HG03060 (cell line): ENCODE measurements at regions not wholly inside any gene's neighbourhood (a gene's known extent, or its start where the extent isn't known, plus 50 kb on each side); places are given as distances from the start of the nearest gene placed in this dataset.
A peak's percentile ranks its signal among the peaks of the same experiment; 100 is the strongest.

Source experiments
- ATAC-seq: cut with Tn5 transposase; IDR thresholded peaks from one replicate; pipeline ENCODE4 v1.9.1; 2021; ENCODE audit warnings: low read depth, moderate number of reproducible peaks; ENCODE audit not compliant: unreplicated experiment

GRCh38 chr6:98239057-98239456 lies 595.3 kb upstream of the POU3F2 start:
- no peak for ATAC-seq

DNA sequence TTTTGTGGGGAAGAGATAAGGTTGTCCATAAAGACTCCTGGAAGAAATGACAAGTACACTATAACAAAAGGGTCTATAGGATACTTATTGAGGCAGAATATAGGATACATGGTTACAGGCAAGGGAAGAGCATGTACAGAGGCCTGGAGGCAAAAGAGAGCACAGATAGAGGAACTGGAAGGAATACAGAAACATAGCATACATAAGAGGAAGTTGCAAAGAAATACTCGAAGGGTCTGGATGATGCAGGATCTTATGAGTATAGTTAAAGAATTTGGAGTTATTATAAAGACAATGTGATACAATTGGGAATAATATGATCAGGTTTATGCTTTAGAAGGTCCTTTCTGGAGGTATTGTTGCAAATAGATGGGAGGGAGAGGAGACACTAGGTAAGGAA lies 592.7 kb upstream of the POU3F2 start:
- no peak for ATAC-seq

DNA sequence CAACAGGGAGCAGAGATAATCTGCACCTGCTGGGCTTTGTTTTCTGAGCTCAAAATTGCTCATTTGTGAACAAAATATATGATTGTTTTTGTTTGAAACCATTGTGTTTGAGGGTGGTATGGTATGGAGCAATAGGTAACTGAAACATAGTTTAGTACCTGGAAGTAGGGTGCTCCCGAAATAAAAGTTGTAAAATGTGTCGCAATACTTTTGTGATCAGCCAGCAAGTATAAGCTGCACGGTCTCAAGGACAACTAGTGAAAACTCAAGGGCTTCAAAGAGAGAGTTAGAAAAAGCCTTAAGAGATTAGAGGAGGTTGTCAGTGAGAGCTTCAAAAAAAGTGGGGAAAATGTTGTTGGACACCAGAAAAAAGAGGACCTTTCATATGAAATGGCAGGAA lies 579.8 kb upstream of the POU3F2 start:
- ATAC-seq = no peak

GRCh38 chr6:98260382-98260781 lies 574.0 kb upstream of the POU3F2 start:
- no peak for ATAC-seq

GRCh38 chr6:98272060-98272459 lies 562.3 kb upstream of the POU3F2 start:
- no peak for ATAC-seq

DNA sequence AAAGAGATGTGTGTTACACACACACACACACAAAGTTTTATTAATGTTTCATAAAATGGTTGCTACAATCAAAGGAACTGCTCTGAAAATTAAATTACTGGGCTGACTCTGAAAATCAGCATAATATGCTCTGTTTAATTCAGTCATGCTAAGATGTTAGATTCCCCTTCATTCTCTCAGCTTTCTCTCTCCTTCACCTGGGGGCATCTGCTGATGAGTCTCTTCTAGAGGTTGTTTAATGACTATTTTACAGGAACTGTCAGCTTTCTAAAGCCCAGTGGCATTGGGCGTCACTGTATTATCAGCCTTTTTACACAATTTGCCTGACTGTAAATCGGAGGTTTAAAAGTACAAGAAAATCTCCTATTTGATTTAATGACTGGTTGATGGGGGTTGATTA lies 559.7 kb upstream of the POU3F2 start:
- ATAC-seq = no peak

DNA sequence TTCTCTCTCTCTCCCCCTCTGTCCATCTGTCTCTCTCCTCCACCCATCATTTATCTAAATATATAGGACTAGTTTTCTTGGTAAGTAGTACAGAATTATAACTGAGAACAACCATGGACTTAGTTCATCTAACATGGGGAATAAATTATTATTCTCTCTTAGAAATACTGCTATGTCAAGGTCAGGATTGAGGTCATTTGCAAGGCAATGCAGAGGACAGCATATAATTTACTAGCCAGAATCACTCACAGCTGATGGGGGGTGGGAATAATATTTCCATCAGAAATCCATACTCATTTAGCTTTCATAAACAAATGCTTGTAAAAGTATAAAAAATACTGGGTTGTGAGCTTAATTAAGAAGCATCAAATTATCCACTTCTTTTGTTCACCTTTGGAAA lies 553.9 kb upstream of the POU3F2 start:
- no peak for ATAC-seq

- ATAC-seq = no peak
Observed at GRCh38 chr6:98286620-98287019, 547.8 kb upstream of the POU3F2 start.

- no peak for ATAC-seq
Observed at GRCh38 chr6:98287876-98288275, 546.5 kb upstream of the POU3F2 start.

- ATAC-seq = no peak
Observed at GRCh38 chr6:98292810-98293209, 541.6 kb upstream of the POU3F2 start.

DNA sequence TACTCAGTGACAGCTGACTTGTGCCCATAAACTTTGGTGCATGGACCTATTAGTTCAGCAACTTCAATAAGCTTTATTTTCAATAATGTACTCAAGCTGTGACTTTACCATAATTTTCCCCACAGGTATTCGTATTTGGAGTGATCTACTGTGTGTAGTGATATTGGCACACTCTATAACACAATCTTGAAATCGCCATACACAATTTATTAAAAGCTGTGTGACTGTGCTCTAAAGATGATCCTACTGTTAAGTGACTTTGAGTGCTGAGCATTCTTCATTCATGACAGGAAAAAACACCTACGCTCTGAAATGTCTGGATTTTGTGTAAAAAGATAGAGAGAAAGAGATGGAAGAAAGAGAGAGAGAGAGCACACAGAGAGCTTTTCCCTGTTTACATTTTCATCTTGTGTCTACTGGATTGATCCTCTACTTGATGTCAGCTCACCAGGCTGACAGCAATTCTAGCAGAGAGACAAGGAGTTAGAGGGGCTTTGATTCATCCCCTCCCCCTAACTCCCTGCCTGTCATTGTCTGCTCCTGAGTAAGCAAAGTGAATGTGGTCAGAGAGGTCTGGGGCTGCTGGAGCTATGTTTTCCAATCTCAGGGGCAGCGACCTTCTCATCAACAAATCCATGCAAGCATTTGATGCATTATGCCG lies 538.7 kb upstream of the POU3F2 start:
- ATAC-seq = no peak

- no peak for ATAC-seq
Observed at GRCh38 chr6:98308564-98308963, 525.8 kb upstream of the POU3F2 start.

DNA sequence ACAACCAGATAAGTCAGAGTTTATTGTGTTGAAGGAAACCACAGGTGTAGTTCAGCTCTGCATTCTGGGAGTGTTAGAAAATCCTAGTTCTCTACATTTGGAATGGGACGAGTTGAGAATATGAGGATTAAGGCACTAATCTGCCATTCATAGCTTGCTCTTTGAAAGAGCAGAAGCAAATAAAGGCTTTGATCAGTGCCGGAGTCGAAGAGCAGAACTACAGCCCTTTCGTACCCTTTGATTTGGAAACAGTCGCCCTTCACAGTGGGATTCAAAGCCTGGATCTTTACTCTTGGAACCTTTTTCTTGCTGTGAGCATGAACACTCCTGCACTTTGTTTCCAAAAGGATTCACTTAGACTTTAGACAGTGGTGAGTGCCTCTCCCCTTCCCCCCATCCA lies 523.9 kb upstream of the POU3F2 start:
- ATAC-seq = no peak

DNA sequence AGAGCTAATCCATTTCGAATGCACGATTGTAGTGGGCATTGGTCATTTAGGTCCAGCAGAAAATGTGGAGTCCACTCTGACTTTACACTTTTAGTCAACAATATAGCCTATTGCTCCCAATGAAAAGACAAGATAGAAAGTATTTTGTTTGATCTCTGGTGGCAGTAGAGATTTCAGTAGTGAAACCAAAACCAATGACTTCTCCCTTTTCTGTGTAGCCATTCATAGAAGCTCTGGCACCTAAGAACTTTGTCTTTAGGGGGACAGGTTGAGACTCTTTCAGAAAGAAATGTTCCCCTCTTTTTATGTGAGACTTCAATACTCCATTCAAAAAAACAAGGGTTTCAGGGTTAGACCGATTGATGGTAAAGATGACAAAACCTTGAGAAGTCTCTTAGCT lies 510.8 kb upstream of the POU3F2 start:
- ATAC-seq = peak; percentile 91

- ATAC-seq = no peak
Observed at GRCh38 chr6:98324446-98324845, 509.9 kb upstream of the POU3F2 start.

DNA sequence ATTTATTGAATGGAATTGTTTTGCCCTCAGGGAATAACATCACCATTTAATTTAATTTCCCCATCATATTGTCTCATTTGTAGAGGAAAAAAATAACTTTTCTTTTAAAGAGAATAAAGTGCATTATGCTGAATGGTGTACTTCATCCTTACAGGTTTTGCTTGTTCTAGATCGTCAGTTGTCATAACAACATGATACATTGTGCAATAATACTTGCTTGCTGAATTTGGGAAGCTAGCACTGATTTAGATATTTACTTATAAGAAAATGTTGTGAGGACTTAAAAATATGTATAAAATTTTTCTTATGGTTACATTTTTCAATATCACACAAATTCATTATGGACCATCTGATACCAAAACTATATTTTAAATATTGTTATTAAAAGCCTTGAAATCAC lies 509.0 kb upstream of the POU3F2 start:
- ATAC-seq = no peak

DNA sequence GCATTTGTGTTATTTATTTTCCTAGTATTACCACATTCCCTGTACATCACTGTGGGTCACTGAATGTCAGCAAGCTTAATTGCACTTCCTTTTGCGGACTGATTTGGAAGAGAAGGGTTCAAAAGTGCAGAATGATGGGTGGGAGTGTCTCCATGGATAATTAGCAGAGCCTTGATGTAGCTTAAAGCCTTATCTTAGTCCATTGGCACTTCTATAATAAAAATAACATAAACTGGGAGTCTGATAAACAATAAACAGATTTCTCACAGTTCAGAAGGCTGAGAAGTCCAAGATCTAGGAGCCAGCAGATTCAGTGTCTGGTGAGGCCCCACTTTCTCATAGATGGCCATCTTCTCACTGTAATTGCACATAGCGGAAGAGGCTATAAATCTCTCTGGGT lies 501.1 kb upstream of the POU3F2 start:
- no peak for ATAC-seq

DNA sequence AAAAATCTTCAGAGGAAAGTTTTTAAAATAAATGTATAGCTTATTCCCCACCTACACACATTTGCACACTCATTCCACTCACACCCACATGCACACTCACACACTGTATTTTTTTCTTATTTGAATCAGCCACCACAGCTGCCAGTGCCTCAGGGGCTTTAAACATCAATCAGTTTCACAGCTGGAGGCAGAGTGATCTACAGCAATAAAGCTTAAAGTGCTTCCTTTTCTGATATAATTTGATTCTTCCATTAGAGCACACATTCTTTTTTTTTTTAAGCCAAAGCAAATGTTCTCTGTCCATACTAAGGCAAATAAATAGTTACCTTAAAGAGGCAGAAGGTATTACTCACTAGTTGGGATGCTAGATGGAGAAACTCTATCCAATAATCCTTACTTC lies 498.8 kb upstream of the POU3F2 start:
- ATAC-seq = no peak

GRCh38 chr6:98339506-98339905 lies 494.9 kb upstream of the POU3F2 start:
- ATAC-seq = no peak

DNA sequence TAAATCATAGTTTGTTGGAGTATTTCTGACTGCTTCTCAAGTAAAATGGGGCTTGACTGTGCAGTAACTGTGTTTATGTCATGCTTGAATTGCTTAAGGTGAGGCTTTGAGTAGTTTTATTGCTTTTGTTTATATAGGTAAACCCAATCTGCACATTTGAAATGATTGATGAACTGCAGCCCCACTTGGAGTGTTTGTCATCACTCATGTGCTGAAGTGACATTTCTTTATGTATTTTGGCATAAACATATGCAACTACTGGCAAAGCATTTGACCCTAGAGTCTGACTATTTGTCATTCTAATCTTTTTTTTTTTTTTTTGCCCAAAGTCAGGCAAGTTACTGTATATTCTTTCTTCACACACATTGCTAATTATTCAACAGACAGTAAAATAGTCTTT lies 491.4 kb upstream of the POU3F2 start:
- no peak for ATAC-seq

- no peak for ATAC-seq
Observed at GRCh38 chr6:98343797-98344196, 490.6 kb upstream of the POU3F2 start.

GRCh38 chr6:98352348-98352747 lies 482.0 kb upstream of the POU3F2 start:
- no peak for ATAC-seq

DNA sequence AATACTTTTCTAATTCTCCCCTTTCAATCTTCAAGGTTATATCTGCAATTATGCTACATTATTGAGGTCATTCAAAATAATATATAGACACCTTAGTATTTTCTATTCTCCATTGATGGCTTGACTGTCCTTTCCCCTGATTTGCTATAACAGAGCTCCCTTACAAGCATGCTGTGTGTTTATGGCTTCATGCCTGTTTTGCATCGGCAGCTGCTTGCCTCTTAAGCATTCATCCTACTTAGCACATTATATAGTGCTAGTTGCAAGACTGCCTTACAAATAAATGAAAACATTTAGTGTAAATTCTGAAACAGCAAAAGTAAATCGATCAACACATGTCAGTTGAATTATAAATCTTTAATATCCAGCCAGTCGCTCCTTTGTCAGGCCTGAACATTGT lies 476.2 kb upstream of the POU3F2 start:
- ATAC-seq = no peak
